ENCODE measurements at regions not wholly inside any gene's neighbourhood (a gene's known extent, or its start where the extent isn't known, plus 50 kb on each side); places are given as distances from the start of the nearest gene placed in this dataset.

- TF ChIP-seq CTCF (IDR thresholded peaks at IDR 0.05; ENCODE audit: low read depth, low read length, poor library complexity, severe bottlenecking) (no peak), EZH2phosphoT487 (IDR thresholded peaks at IDR 0.05; ENCODE audit: borderline replicate concordance, low read length) (no peak)
Measured at GRCh38 chr4:149187726-149188125, 627.9 kb downstream of the IQCM start.
